ENCODE measurements at regions not wholly inside any gene's neighbourhood (a gene's known extent, or its start where the extent isn't known, plus 50 kb on each side); places are given as distances from the start of the nearest gene placed in this dataset.

DNA sequence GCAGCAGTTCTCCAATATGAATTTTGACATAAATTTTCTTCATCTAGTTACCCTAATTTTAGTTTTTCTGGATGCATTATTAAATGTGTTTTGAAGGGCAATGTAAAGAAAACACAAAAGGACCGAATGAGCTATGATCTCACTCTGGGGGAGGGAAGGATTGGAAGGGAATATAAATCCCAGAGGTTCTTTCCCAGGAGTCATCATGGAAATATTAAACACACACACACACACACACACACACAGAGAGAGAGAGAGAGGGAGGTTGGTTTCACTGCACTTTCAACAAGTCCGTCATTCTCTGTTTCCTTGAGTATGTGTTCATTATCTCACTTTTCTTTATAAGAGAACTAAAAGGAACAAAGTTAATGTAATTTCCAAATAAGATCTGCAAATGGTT is 70.7 kb upstream of the DCBLD2 start:
- H3K9me3 ChIP-seq (ENCODE audit: control insufficient read depth, insufficient read depth, low read length) = 0 out of 2 replicates have a peak, but pooled peaks cover 2% of the 10 kb centered on the region
- CTCF ChIA-PET = interaction anchor here (0.7 to 1.1 kb wide), 3 partner anchors 12 to 22 kb away, joined by 3 to 4 read pairs (median 3); no protein-coding TSS in a partner anchor
- no peak overlapping the region for H3K27ac ChIP-seq (ENCODE audit: low read depth, low read length)
- H3K27me3 ChIP-seq (ENCODE audit: control insufficient read depth, insufficient read depth, low read length) = no peaks in the 10 kb centered on the region
- peak; percentile 86 for DNase-seq (ENCODE audit: low read depth, low spot score)
- H3K4me3 ChIP-seq (ENCODE audit: low read depth, low read length) = no peak overlapping the region
- TF ChIP-seq, protein P1, sequence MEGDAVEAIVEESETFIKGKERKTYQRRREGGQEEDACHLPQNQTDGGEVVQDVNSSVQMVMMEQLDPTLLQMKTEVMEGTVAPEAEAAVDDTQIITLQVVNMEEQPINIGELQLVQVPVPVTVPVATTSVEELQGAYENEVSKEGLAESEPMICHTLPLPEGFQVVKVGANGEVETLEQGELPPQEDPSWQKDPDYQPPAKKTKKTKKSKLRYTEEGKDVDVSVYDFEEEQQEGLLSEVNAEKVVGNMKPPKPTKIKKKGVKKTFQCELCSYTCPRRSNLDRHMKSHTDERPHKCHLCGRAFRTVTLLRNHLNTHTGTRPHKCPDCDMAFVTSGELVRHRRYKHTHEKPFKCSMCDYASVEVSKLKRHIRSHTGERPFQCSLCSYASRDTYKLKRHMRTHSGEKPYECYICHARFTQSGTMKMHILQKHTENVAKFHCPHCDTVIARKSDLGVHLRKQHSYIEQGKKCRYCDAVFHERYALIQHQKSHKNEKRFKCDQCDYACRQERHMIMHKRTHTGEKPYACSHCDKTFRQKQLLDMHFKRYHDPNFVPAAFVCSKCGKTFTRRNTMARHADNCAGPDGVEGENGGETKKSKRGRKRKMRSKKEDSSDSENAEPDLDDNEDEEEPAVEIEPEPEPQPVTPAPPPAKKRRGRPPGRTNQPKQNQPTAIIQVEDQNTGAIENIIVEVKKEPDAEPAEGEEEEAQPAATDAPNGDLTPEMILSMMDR (IDR thresholded peaks at IDR 0.05; ENCODE audit: low read depth, low read length) = no peak
- POLR2A ChIA-PET = interaction anchor here (2.0 kb wide), 1 partner anchor 70 kb away, joined by 15 read pairs; the partner anchor contains the start of gene DCBLD2

DNA sequence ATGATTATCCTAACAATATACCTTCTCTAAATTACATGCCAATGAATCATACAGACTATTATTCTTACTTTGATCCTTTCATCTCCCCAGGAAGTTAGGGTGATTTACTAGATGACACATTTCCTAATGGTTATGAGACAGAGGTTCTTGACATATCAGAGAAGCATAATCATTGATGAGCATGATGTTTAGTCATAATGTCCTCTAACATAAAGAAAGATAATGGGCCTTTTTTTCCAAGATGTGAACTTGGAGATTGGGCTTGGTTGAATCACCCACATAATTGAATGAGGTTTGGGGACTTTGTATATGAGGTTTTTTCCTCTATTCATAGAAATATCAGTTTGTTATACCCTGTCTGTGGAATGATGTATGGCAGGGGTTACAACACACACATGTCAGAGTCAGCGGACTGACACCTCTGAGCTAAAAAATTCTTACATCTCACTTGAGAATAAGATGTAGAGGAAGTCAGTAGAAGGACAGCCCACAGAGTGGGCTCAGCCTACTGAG is 69.7 kb upstream of the DCBLD2 start:
- Histone ChIP-seq H3K27me3 (ENCODE audit: control insufficient read depth, insufficient read depth, low read length) (no peaks in the 10 kb centered on the region), H3K9me3 (ENCODE audit: control insufficient read depth, insufficient read depth, low read length) (0 out of 2 replicates have a peak, but pooled peaks cover 2% of the 10 kb centered on the region), H3K27ac (ENCODE audit: low read depth, low read length) (peak overlapping the region; percentile 87), H3K4me3 (ENCODE audit: low read depth, low read length) (no peak overlapping the region)
- TF ChIP-seq, protein P1 (IDR thresholded peaks at IDR 0.05; ENCODE audit: low read depth, low read length) = no peak
- CTCF ChIA-PET = interaction anchor here (0.7 to 1.1 kb wide), 3 partner anchors 11 to 23 kb away, joined by 3 to 4 read pairs (median 3); no protein-coding TSS in a partner anchor
- no peak for DNase-seq (ENCODE audit: low read depth, low spot score)
- POLR2A ChIA-PET = interaction anchor here (2.0 kb wide), 1 partner anchor 69 kb away, joined by 15 read pairs; the partner anchor contains the start of gene DCBLD2

DNA sequence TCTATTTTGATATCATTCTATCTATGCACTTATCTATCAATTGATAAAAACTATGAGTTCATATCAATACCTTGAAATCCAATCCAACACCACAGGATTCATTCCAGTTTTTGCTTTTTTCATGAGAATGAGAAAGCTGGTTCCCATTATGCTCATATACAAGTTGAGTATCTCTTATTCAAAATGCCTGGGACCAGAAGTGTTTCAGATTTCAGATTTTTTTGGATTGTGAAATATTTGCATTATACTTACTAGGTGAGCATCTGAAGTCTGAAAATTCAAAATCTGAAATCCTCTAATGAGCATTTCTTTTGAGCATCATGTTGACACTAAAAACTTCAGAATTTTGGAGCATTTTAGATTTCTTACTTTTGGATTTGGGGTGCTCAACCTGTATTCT is 67.8 kb upstream of the DCBLD2 start:
- H3K4me3 ChIP-seq (ENCODE audit: low read depth, low read length) = no peak overlapping the region
- POLR2A ChIA-PET = no interaction called here
- DNase-seq (ENCODE audit: low read depth, low spot score) = no peak
- TF ChIP-seq, protein P1 (IDR thresholded peaks at IDR 0.05; ENCODE audit: low read depth, low read length) = no peak
- no peak overlapping the region for H3K27ac ChIP-seq (ENCODE audit: low read depth, low read length)
- no peaks in the 10 kb centered on the region for H3K9me3 ChIP-seq (ENCODE audit: control insufficient read depth, insufficient read depth, low read length)
- H3K27me3 ChIP-seq (ENCODE audit: control insufficient read depth, insufficient read depth, low read length) = no peaks in the 10 kb centered on the region
- CTCF ChIA-PET = no interaction called here

DNA sequence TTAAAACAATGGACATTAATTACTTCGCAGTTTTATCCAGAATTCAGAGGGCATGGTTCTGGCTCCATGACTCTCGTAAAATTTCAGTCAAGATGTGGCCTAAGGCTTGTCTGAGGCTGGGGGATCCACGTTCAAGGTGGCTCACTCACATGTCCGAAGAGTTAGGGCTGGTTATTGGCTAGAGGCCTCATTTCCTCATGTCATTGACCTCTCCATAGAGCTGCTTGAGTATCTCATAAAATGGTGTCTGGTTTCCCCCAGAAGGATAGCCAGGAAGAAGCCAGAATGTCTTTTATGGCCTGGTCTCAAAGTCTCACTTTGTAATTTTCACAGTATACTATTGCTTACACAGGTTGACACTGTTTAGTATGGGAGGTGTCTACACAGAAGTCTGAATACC is 67.3 kb upstream of the DCBLD2 start:
- Histone ChIP-seq H3K27me3 (ENCODE audit: control insufficient read depth, insufficient read depth, low read length) (no peaks in the 10 kb centered on the region), H3K27ac (ENCODE audit: low read depth, low read length) (no peak overlapping the region), H3K4me3 (ENCODE audit: low read depth, low read length) (no peak overlapping the region), H3K9me3 (ENCODE audit: control insufficient read depth, insufficient read depth, low read length) (no peaks in the 10 kb centered on the region)
- TF ChIP-seq, protein P1 (IDR thresholded peaks at IDR 0.05; ENCODE audit: low read depth, low read length) = no peak
- DNase-seq (ENCODE audit: low read depth, low spot score) = no peak
- ChIA-PET POLR2A (no interaction called here), CTCF (interaction anchor here (1.5 kb wide), 1 partner anchor 25 kb away, joined by 3 read pairs; no protein-coding TSS in a partner anchor)

DNA sequence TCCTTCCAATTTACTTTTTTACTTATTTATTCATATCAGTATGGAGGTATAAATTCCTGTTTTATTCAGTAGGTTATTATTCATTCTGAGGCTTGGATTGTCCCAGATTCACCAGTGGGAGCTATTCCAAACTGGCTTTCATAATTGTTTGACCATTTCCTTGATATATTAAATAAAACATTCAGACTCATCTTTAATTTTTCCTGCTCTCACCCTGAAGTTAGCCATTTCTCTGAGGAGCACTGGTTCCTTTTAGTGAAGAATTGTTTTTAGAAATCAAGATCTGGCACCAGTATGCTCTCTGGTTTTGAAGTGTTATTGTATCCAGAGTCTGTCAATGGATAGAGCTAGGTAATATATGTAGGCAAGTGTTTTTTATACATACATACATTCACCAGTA is 66.9 kb upstream of the DCBLD2 start:
- Histone ChIP-seq H3K27me3 (ENCODE audit: control insufficient read depth, insufficient read depth, low read length) (no peaks in the 10 kb centered on the region), H3K4me3 (ENCODE audit: low read depth, low read length) (no peak overlapping the region), H3K27ac (ENCODE audit: low read depth, low read length) (no peak overlapping the region), H3K9me3 (ENCODE audit: control insufficient read depth, insufficient read depth, low read length) (no peaks in the 10 kb centered on the region)
- TF ChIP-seq, protein P1 (IDR thresholded peaks at IDR 0.05; ENCODE audit: low read depth, low read length) = no peak
- ChIA-PET POLR2A (no interaction called here), CTCF (interaction anchor here (1.5 kb wide), 1 partner anchor 26 kb away, joined by 3 read pairs; no protein-coding TSS in a partner anchor)
- DNase-seq (ENCODE audit: low read depth, low spot score) = no peak

Measured in AG04450 (cell line).